GM18517 (cell line): ENCODE measurements at regions not wholly inside any gene's neighbourhood (a gene's known extent, or its start where the extent isn't known, plus 50 kb on each side); places are given as distances from the start of the nearest gene placed in this dataset.
A peak's percentile ranks its signal among the peaks of the same experiment; 100 is the strongest.
"Not testable (repeated sequence)": the region's sequence is repeated elsewhere in the genome, so short reads cannot be mapped to it uniquely, and the experiment has no call there.

Experiments
- ATAC-seq: cut with Tn5 transposase; IDR thresholded peaks from one replicate; pipeline ENCODE4 v1.9.1; 2021; ENCODE audit warnings: mild to moderate bottlenecking, moderate library complexity; ENCODE audit not compliant: unreplicated experiment

- no peak for ATAC-seq
Observed at GRCh38 chr21:7916329-7917303, 2604.8 kb upstream of the TPTE start.

GRCh38 chr21:7917729-7918128, 2603.7 kb upstream of the TPTE start:
- ATAC-seq: no peak

GRCh38 chr21:7925918-7926582, 2595.3 kb upstream of the TPTE start:
- ATAC-seq: peak; percentile 77

GRCh38 chr21:7928528-7928927, 2592.9 kb upstream of the TPTE start:
- ATAC-seq: not testable (repeated sequence)

GRCh38 chr21:7929586-7929985, 2591.8 kb upstream of the TPTE start:
- not testable (repeated sequence) for ATAC-seq

GRCh38 chr21:7930445-7930844, 2590.9 kb upstream of the TPTE start:
- not testable (repeated sequence) for ATAC-seq

- ATAC-seq: not testable (repeated sequence)
Observed at GRCh38 chr21:7932113-7932512, 2589.3 kb upstream of the TPTE start.

GRCh38 chr21:7932834-7933233, 2588.5 kb upstream of the TPTE start:
- not testable (repeated sequence) for ATAC-seq

GRCh38 chr21:7933923-7934322, 2587.5 kb upstream of the TPTE start:
- ATAC-seq: no peak

- ATAC-seq: not testable (repeated sequence)
Observed at GRCh38 chr21:7937297-7937696, 2584.1 kb upstream of the TPTE start.

GRCh38 chr21:7938223-7938622, 2583.2 kb upstream of the TPTE start:
- not testable (repeated sequence) for ATAC-seq

GRCh38 chr21:7941432-7941831, 2580.0 kb upstream of the TPTE start:
- ATAC-seq: not testable (repeated sequence)

- ATAC-seq: not testable (repeated sequence)
Observed at GRCh38 chr21:7942219-7942618, 2579.2 kb upstream of the TPTE start.

GRCh38 chr21:7943534-7943933, 2577.8 kb upstream of the TPTE start:
- ATAC-seq: not testable (repeated sequence)

GRCh38 chr21:7947422-7947821, 2574.0 kb upstream of the TPTE start:
- no peak for ATAC-seq

GRCh38 chr21:7948727-7949126, 2572.7 kb upstream of the TPTE start:
- ATAC-seq: not testable (repeated sequence)

GRCh38 chr21:7949882-7950281, 2571.5 kb upstream of the TPTE start:
- not testable (repeated sequence) for ATAC-seq

GRCh38 chr21:7951854-7952519, 2569.4 kb upstream of the TPTE start:
- no peak for ATAC-seq

GRCh38 chr21:7952648-7953047, 2568.7 kb upstream of the TPTE start:
- no peak for ATAC-seq

- ATAC-seq: no peak
Observed at GRCh38 chr21:7953058-7953457, 2568.3 kb upstream of the TPTE start.

- not testable (repeated sequence) for ATAC-seq
Observed at GRCh38 chr21:7955358-7956073, 2565.9 kb upstream of the TPTE start.
